ENCODE measurements at regions not wholly inside any gene's neighbourhood (a gene's known extent, or its start where the extent isn't known, plus 50 kb on each side); places are given as distances from the start of the nearest gene placed in this dataset.

DNA sequence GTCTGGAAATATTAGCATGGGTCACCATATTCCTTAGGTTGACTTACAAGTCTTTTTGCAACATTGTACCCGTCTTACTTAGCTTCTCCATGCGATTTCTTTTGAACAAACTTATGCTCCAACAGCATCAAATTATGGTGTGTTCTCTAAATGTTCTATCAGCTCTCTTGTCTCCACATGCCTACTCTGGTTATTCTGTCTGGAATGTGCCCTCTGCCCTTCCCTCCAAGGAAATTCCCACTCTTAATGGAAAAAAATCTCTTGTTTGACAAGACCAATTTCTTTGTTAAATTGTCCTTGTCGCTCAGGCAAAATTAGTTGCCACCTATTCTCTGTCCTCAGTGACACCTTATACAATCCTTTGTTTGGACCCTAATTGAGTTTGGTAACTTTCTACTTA, 522.8 kb upstream of the LUZP2 start:
- ChIA-PET CTCF (no interaction called here), POLR2A (no interaction called here)
- H3K27me3 ChIP-seq (ENCODE audit: control insufficient read depth, insufficient read depth, low read length), result no peaks in the 10 kb centered on the region
- no peak overlapping the region for H3K4me3 ChIP-seq (ENCODE audit: low read depth, low read length)
- no peaks in the 10 kb centered on the region for H3K36me3 ChIP-seq (ENCODE audit: control insufficient read depth, insufficient read depth, low read length)
- TF ChIP-seq, protein P1, sequence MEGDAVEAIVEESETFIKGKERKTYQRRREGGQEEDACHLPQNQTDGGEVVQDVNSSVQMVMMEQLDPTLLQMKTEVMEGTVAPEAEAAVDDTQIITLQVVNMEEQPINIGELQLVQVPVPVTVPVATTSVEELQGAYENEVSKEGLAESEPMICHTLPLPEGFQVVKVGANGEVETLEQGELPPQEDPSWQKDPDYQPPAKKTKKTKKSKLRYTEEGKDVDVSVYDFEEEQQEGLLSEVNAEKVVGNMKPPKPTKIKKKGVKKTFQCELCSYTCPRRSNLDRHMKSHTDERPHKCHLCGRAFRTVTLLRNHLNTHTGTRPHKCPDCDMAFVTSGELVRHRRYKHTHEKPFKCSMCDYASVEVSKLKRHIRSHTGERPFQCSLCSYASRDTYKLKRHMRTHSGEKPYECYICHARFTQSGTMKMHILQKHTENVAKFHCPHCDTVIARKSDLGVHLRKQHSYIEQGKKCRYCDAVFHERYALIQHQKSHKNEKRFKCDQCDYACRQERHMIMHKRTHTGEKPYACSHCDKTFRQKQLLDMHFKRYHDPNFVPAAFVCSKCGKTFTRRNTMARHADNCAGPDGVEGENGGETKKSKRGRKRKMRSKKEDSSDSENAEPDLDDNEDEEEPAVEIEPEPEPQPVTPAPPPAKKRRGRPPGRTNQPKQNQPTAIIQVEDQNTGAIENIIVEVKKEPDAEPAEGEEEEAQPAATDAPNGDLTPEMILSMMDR (IDR thresholded peaks at IDR 0.05; ENCODE audit: insufficient read depth, low read depth, low read length), result no peak
- DNase-seq (ENCODE audit: low read depth), result no peak

DNA sequence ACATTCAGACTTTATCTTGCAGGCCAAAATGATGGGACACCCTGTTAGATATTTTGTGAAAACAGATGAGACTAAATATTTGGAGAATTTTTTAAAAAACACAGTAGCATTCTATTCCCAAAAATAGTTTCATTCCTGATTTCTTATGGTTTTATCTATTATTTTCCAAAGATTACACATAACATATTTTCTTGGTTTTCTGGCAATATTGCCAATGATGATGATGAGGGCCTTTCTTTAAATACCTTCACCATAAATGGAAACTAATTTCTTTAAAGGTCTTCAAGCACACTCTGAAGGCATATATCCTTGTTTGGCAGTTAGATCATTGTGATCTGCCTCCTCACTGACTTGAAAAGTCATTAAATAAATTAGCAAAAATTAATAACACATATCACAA, 522.3 kb upstream of the LUZP2 start:
- POLR2A ChIA-PET, result no interaction called here
- H3K27me3 ChIP-seq (ENCODE audit: control insufficient read depth, insufficient read depth, low read length), result no peaks in the 10 kb centered on the region
- CTCF ChIA-PET, result no interaction called here
- DNase-seq (ENCODE audit: low read depth), result no peak
- no peaks in the 10 kb centered on the region for H3K36me3 ChIP-seq (ENCODE audit: control insufficient read depth, insufficient read depth, low read length)
- TF ChIP-seq, protein P1 (IDR thresholded peaks at IDR 0.05; ENCODE audit: insufficient read depth, low read depth, low read length), result no peak
- no peak overlapping the region for H3K4me3 ChIP-seq (ENCODE audit: low read depth, low read length)

DNA sequence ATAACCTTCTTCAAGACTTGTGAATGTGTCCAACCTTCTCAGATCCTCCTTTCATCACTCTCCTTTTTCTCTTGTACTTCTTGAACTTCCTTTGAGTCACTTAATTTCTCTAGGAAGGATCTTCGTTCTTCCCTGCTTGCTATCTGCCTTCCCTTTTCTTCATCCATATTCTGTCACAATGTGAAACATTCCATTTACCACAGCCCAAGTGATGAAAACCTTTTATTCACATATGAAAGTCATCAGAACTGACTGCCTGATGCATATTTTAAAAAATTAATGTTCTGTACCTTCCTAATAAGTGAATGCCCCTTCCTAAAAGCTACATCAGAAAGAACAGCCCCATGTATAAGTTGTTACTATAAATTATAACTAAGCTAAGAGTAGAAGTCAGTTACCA, 520.4 kb upstream of the LUZP2 start:
- DNase-seq (ENCODE audit: low read depth), result no peak
- POLR2A ChIA-PET, result interaction anchor here (0.8 kb wide), 1 partner anchor 12 kb away, joined by 4 read pairs; no protein-coding TSS in a partner anchor
- Histone ChIP-seq H3K27me3 (ENCODE audit: control insufficient read depth, insufficient read depth, low read length) (no peaks in the 10 kb centered on the region), H3K36me3 (ENCODE audit: control insufficient read depth, insufficient read depth, low read length) (no peaks in the 10 kb centered on the region), H3K4me3 (ENCODE audit: low read depth, low read length) (no peak overlapping the region)
- TF ChIP-seq, protein P1 (IDR thresholded peaks at IDR 0.05; ENCODE audit: insufficient read depth, low read depth, low read length), result no peak
- CTCF ChIA-PET, result interaction anchor here (1.6 kb wide), 1 partner anchor 10 kb away, joined by 4 read pairs; no protein-coding TSS in a partner anchor

DNA sequence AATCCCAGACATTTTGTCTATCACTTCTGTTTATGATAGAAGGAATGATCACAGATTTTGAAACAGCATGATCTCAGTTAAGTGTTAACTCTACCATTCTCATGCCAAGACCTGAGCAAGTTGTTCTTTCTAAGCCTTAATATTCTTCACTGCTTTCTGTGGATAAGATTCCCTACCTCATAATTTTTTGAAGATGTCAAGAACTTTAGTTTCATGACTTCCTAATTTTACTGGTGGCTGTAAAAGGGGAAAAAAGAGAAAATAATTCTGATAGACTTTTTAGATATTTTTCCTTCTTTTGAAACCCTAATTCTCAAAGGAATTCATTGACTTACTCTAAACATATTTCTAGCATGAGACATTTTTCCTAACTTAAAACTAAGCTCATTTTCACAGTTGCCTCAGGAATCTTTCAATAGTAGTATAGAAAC, 520.0 kb upstream of the LUZP2 start:
- H3K27me3 ChIP-seq (ENCODE audit: control insufficient read depth, insufficient read depth, low read length), result no peaks in the 10 kb centered on the region
- POLR2A ChIA-PET, result interaction anchor here (0.8 kb wide), 1 partner anchor 12 kb away, joined by 4 read pairs; no protein-coding TSS in a partner anchor
- DNase-seq (ENCODE audit: low read depth), result no peak
- H3K36me3 ChIP-seq (ENCODE audit: control insufficient read depth, insufficient read depth, low read length), result no peaks in the 10 kb centered on the region
- TF ChIP-seq, protein P1 (IDR thresholded peaks at IDR 0.05; ENCODE audit: insufficient read depth, low read depth, low read length), result no peak
- no peak overlapping the region for H3K4me3 ChIP-seq (ENCODE audit: low read depth, low read length)
- CTCF ChIA-PET, result no interaction called here

DNA sequence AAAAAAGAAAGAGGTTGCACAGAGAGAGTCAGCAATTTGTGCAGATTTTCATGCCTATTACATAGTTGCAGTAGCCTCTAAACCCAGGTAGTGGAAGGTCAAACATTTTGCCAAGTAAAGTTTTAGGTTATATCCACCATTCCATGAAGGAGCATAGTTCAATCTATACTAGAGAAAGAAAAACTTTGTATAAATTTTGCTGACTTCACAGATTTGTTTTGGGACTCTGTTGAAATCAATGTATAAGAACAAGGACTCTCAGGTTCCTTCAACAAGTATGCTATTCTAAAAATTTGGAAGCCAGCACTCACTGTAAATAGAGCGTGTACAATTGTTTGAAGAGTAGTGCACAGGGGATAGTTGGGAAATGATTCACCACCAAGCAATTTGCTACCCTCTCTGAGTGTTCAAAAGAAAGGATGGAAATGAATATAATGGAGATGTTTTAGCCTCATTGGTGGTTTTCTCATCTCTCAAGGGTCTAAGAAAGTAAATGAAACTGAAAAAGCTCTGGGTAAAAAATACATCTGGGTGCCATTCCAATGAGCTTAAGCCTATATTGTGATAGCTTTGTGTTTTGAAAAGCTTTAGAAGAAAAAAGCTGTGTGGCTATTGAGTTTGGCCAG, 508.4 kb upstream of the LUZP2 start:
- CTCF ChIA-PET, result no interaction called here

More for the DNA sequence above, 508.4 kb upstream of the LUZP2 start:
- TF ChIP-seq, protein P1 (IDR thresholded peaks at IDR 0.05; ENCODE audit: insufficient read depth, low read depth, low read length), result no peak
- Histone ChIP-seq H3K4me3 (ENCODE audit: low read depth, low read length) (no peak overlapping the region), H3K27me3 (ENCODE audit: control insufficient read depth, insufficient read depth, low read length) (no peaks in the 10 kb centered on the region), H3K36me3 (ENCODE audit: control insufficient read depth, insufficient read depth, low read length) (no peaks in the 10 kb centered on the region)
- POLR2A ChIA-PET, result interaction anchor here (0.9 kb wide), 1 partner anchor 12 kb away, joined by 4 read pairs; no protein-coding TSS in a partner anchor
- no peak for DNase-seq (ENCODE audit: low read depth)
